Tibial nerve (tissue), 4 donors: ENCODE measurements at regions not wholly inside any gene's neighbourhood (a gene's known extent, or its start where the extent isn't known, plus 50 kb on each side); places are given as distances from the start of the nearest gene placed in this dataset.

ENCODE experiments used
- CTCF ChIP-seq, 5 experiments: fragments of 200-600 bp in 3 of 5; fragments of 450-650 bp in 2 of 5; sonication (generic) in 3 of 5; IDR thresholded peaks; one replicate each; pipeline ENCODE4 v1.5.1; 2016 to 2019; ENCODE audit warnings: antibody characterized with exemption in 5 of 5, mild to moderate bottlenecking in 3 of 5, moderate library complexity in 2 of 5
- EP300 ChIP-seq, 2 donors: sonication (generic); formaldehyde crosslinking; IDR thresholded peaks; one replicate each; pipeline ENCODE4 v1.6.1; 2017; ENCODE audit warnings: antibody characterized with exemption in 2 of 2, mild to moderate bottlenecking in 1 of 2

GRCh38 chr15:45794304-45794703 is 159.5 kb downstream of the SQOR start:
- no peak for TF ChIP-seq CTCF (IDR thresholded peaks at IDR 0.05)
- no peak for TF ChIP-seq EP300 (IDR thresholded peaks at IDR 0.05)
